A673 (cell line): ENCODE measurements at regions not wholly inside any gene's neighbourhood (a gene's known extent, or its start where the extent isn't known, plus 50 kb on each side); places are given as distances from the start of the nearest gene placed in this dataset.

Source experiments
- CTCF ChIP-seq: fragments of 300-800, 200-600 bp; sonication (generic); conservative IDR thresholded peaks from 2 replicates; pipeline ENCODE4 v1.5.1; 2017; ENCODE audit warnings: low read depth, mild to moderate bottlenecking, antibody characterized with exemption, low read length, moderate library complexity, mixed read lengths
- EZH2 ChIP-seq: fragments of 200-600 bp; sonication (generic); IDR thresholded peaks from 2 replicates; pipeline ENCODE4 v1.6.1; 2017; ENCODE audit warnings: borderline replicate concordance, low read depth, mild to moderate bottlenecking, mixed read lengths, antibody characterized with exemption, low read length; ENCODE audit not compliant: poor library complexity, severe bottlenecking

DNA sequence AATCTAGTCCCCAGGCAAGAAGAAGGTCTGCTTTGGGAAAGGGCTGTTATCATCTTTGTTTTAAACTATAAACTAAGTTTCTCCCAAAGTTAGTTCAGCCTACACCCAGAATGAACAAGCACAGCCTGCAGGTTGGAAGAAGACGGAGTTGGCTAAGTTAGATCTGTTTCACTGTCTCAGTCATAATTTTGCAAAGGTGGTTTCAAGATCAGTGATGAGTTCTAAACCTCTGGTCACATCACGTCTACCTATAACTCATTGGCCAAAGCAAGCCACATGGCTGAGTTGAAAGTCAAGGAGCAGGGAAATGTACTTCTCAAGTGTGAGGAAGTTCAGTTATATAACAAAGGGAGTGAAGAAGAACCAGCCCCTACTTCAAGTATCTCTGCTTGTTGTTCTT, 50.5 kb upstream of the ECI2 start:
- TF ChIP-seq CTCF (no peak), EZH2 (no peak)
